ENCODE measurements at regions not wholly inside any gene's neighbourhood (a gene's known extent, or its start where the extent isn't known, plus 50 kb on each side); places are given as distances from the start of the nearest gene placed in this dataset.

DNA sequence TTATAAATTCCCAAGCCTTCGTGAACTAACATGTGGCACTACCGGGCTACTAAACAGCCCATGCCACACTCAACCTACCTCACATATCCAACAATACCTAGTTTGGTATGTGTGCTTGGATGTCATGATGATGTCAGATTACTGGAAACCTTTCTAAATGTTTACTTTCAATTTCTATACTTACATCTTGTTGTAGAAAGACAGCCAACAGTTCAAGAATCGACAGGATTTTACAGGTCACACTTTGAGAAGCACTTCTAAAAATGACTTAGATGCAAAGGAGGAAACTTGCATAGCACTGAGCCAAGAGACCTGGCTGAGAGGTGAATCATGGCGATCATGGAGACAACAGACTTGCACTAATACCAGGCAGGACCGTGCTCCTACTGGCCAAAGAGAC lies 209.9 kb downstream of the COL4A1 start:
- H3K4me3 ChIP-seq (ENCODE audit: low read length in 3 of 3) = no peak overlapping the region
- H3K9me3 ChIP-seq (ENCODE audit: control insufficient read depth in 3 of 3, low read length in 3 of 3) = peaks cover 0 to 2% (median 0%) of the 10 kb centered on the region in 3 donors
- no peak overlapping the region for H3K27ac ChIP-seq (ENCODE audit: low read depth, low read length)
- no peaks in the 10 kb centered on the region for H3K36me3 ChIP-seq (ENCODE audit: control insufficient read depth in 3 of 3, insufficient read depth in 3 of 3, low read length in 3 of 3)
- no peak overlapping the region for H3K9ac ChIP-seq (ENCODE audit: low read depth in 1 of 3, low read length in 3 of 3)
- H3K4me1 ChIP-seq (ENCODE audit: control insufficient read depth in 3 of 3, insufficient read depth in 3 of 3, low read length in 3 of 3) = peaks cover 11 to 20% (median 12%) of the 10 kb centered on the region in 3 donors
- no peaks in the 10 kb centered on the region for H3K27me3 ChIP-seq (ENCODE audit: control insufficient read depth in 3 of 3, insufficient read depth in 3 of 3, low read length in 3 of 3)

DNA sequence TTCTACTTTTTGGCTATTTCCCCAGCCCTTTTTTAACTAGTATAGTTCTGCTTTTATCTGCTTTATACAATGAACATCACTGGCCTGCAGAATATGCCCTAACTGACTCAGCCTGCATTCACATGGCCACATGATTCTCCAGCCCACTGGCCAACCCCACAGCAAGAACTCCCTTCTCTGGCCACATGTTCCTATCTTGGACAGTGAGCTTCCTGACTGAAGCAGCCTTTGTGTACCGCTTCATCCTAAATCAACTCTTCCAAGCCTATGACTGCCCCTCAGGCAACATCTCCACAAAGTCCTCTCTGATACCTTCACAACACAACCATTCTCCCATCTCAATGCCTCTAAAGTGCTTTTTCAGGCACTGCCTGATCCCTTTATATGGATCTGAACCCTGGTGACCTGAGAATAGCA lies 214.1 kb downstream of the COL4A1 start:
- Histone ChIP-seq H3K36me3 (ENCODE audit: control insufficient read depth in 3 of 3, insufficient read depth in 3 of 3, low read length in 3 of 3) (no peaks in the 10 kb centered on the region), H3K9me3 (ENCODE audit: control insufficient read depth in 3 of 3, low read length in 3 of 3) (no peaks in the 10 kb centered on the region), H3K27me3 (ENCODE audit: control insufficient read depth in 3 of 3, insufficient read depth in 3 of 3, low read length in 3 of 3) (no peaks in the 10 kb centered on the region), H3K4me3 (ENCODE audit: low read length in 3 of 3) (no peak overlapping the region), H3K27ac (ENCODE audit: low read depth, low read length) (no peak overlapping the region), H3K9ac (ENCODE audit: low read depth in 1 of 3, low read length in 3 of 3) (no peak overlapping the region), H3K4me1 (ENCODE audit: control insufficient read depth in 3 of 3, insufficient read depth in 3 of 3, low read length in 3 of 3) (peaks cover 11 to 20% (median 12%) of the 10 kb centered on the region in 3 donors)

DNA sequence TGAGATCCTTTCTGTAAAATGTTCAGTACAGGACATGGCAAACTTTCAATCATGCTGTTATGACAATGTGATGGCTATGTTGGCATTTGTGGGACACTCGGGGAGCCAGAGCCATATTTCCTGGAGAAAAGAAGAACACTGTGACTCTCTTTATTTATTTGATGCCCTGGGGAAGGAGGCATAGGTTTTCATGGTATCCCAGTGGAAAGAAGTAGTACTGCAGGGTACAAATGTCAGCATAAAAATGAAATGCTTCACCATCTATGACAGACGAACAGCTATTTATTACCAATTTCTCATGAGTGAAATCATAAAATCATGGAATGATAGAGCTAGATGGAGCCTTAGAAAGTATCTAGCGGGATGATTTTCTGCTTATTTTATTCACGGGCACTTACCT lies 217.1 kb downstream of the COL4A1 start:
- Histone ChIP-seq H3K36me3 (ENCODE audit: control insufficient read depth in 3 of 3, insufficient read depth in 3 of 3, low read length in 3 of 3) (no peaks in the 10 kb centered on the region), H3K9me3 (ENCODE audit: control insufficient read depth in 3 of 3, low read length in 3 of 3) (no peaks in the 10 kb centered on the region), H3K9ac (ENCODE audit: low read depth in 1 of 3, low read length in 3 of 3) (no peak overlapping the region), H3K4me1 (ENCODE audit: control insufficient read depth in 3 of 3, insufficient read depth in 3 of 3, low read length in 3 of 3) (peaks cover 7 to 12% (median 9%) of the 10 kb centered on the region in 3 donors), H3K27ac (ENCODE audit: low read depth, low read length) (no peak overlapping the region), H3K4me3 (ENCODE audit: low read length in 3 of 3) (no peak overlapping the region), H3K27me3 (ENCODE audit: control insufficient read depth in 3 of 3, insufficient read depth in 3 of 3, low read length in 3 of 3) (no peaks in the 10 kb centered on the region)

DNA sequence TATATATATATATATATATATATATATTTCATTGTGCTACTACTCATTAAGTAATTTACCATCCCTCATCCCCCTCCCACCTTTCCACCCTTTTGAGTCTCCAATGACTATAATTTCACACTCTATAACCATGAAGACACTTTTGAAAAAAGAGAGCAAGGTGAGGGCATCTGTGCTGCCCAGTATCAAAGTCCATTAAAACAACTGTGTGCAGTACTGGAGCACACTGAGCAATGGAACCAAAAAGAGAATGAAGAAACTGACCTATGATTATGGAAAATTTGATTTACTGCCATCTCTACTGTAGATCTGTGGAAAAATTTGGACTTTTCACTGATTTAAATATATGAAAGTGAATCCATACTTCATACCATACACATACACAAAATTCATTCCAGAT lies 217.9 kb downstream of the COL4A1 start:
- H3K9me3 ChIP-seq (ENCODE audit: control insufficient read depth in 3 of 3, low read length in 3 of 3) = no peaks in the 10 kb centered on the region
- H3K27ac ChIP-seq (ENCODE audit: low read depth, low read length) = no peak overlapping the region
- no peak overlapping the region for H3K9ac ChIP-seq (ENCODE audit: low read depth in 1 of 3, low read length in 3 of 3)
- no peaks in the 10 kb centered on the region for H3K27me3 ChIP-seq (ENCODE audit: control insufficient read depth in 3 of 3, insufficient read depth in 3 of 3, low read length in 3 of 3)
- H3K4me1 ChIP-seq (ENCODE audit: control insufficient read depth in 3 of 3, insufficient read depth in 3 of 3, low read length in 3 of 3) = peaks cover 1 to 5% (median 1%) of the 10 kb centered on the region in 3 donors
- H3K36me3 ChIP-seq (ENCODE audit: control insufficient read depth in 3 of 3, insufficient read depth in 3 of 3, low read length in 3 of 3) = no peaks in the 10 kb centered on the region
- H3K4me3 ChIP-seq (ENCODE audit: low read length in 3 of 3) = no peak overlapping the region

DNA sequence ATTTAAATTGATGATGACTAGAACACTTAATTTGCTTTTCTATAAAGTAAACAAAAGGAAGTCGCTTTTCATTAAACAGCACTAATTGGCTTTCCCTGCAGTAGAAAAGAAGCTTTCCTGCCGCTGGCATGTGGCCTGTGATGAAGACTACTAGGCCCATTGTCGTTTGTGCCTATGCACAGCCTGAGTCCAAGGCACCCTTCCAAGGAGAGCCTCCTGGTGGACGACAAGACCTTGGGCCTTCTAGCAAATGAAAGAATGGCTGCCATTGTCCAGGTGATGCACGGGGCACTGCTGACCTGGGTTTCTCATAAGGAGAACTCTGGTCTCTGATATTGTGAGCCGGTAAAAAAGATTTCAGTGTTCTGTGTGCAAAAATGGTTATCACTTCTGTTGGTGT lies 233.0 kb downstream of the COL4A1 start:
- Histone ChIP-seq H3K9me3 (ENCODE audit: control insufficient read depth in 3 of 3, low read length in 3 of 3) (no peaks in the 10 kb centered on the region), H3K9ac (ENCODE audit: low read depth in 1 of 3, low read length in 3 of 3) (no peak overlapping the region)

DNA sequence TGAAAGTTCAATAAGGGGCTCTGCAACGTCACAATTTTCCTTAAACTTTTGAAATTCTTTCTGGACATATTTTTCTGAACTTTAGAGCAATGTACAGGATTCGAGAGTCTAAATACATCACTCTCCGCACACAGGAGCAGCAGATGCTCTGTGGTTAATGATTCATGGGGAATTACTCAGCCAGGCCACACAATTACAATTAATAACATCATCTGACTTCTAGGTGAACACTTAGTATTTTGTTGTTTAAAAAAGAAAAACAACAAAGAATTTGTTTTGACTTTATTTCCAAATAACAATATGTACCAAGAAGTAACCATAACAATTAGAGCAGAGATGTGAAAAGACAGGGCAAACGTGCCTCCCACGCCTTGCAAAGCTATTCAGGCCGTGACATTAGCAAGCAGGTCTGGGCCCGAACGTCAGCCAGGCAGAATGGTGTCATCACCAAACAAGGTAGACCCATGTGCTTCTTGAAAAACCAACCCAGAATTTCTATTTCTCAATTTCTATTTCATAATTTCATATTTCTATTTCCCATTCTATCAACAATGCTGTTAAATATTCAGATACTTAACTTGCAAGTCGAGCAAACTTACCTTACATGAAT lies 236.3 kb downstream of the COL4A1 start:
- Histone ChIP-seq H3K27me3 (ENCODE audit: control insufficient read depth in 3 of 3, insufficient read depth in 3 of 3, low read length in 3 of 3) (peaks cover 0 to 10% (median 0%) of the 10 kb centered on the region in 3 donors), H3K4me1 (ENCODE audit: control insufficient read depth in 3 of 3, insufficient read depth in 3 of 3, low read length in 3 of 3) (no peaks in the 10 kb centered on the region), H3K36me3 (ENCODE audit: control insufficient read depth in 3 of 3, insufficient read depth in 3 of 3, low read length in 3 of 3) (no peaks in the 10 kb centered on the region), H3K9me3 (ENCODE audit: control insufficient read depth in 3 of 3, low read length in 3 of 3) (no peaks in the 10 kb centered on the region), H3K4me3 (ENCODE audit: low read length in 3 of 3) (no peak overlapping the region), H3K27ac (ENCODE audit: low read depth, low read length) (no peak overlapping the region), H3K9ac (ENCODE audit: low read depth in 1 of 3, low read length in 3 of 3) (no peak overlapping the region)

More for the DNA sequence above, 233.0 kb downstream of the COL4A1 start:
- Histone ChIP-seq H3K4me3 (ENCODE audit: low read length in 3 of 3) (no peak overlapping the region), H3K27ac (ENCODE audit: low read depth, low read length) (no peak overlapping the region), H3K36me3 (ENCODE audit: control insufficient read depth in 3 of 3, insufficient read depth in 3 of 3, low read length in 3 of 3) (no peaks in the 10 kb centered on the region), H3K27me3 (ENCODE audit: control insufficient read depth in 3 of 3, insufficient read depth in 3 of 3, low read length in 3 of 3) (peaks cover 0 to 10% (median 0%) of the 10 kb centered on the region in 3 donors), H3K4me1 (ENCODE audit: control insufficient read depth in 3 of 3, insufficient read depth in 3 of 3, low read length in 3 of 3) (no peaks in the 10 kb centered on the region)

DNA sequence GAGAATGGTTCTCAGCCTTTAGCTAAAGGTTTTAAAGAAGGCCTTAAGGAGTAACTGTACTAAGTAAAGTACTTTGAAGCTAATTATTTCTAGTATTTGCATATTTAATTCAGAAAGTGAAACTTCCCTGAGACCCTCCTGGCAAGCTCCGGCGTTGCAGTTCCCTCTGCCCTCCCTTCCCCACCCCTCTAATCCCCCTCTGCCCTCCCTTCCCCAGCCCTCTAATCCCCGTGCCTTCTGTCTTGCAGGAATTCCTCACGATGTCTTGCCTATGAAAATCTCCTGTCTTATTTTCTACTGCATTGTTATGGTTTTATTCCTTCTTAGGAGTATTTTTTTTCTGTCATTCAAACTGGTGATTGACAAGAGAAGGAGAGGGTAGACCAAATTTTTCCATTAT lies 236.9 kb downstream of the COL4A1 start:
- Histone ChIP-seq H3K9ac (ENCODE audit: low read depth in 1 of 3, low read length in 3 of 3) (no peak overlapping the region), H3K27ac (ENCODE audit: low read depth, low read length) (no peak overlapping the region), H3K9me3 (ENCODE audit: control insufficient read depth in 3 of 3, low read length in 3 of 3) (no peaks in the 10 kb centered on the region)

DNA sequence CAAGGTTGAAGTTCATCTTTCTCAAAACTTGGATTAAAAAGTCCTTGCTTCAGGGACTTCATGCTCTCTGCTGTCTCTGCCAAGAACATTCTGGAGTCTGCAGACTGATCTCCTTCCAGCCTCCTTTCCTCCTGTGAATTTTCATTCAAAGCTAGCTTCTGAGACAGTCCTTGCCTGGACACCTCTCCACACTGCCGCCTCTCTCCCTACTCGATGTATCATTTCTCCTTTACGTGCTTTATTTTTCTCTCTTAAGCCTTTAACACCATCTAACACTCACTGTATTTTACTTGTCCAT lies 238.8 kb downstream of the COL4A1 start:
- no peaks in the 10 kb centered on the region for H3K9me3 ChIP-seq (ENCODE audit: control insufficient read depth in 3 of 3, low read length in 3 of 3)
- peaks cover 0 to 8% (median 6%) of the 10 kb centered on the region in 3 donors for H3K4me1 ChIP-seq (ENCODE audit: control insufficient read depth in 3 of 3, insufficient read depth in 3 of 3, low read length in 3 of 3)
- no peak overlapping the region for H3K9ac ChIP-seq (ENCODE audit: low read depth in 1 of 3, low read length in 3 of 3)
- H3K4me3 ChIP-seq (ENCODE audit: low read length in 3 of 3) = no peak overlapping the region
- no peak overlapping the region for H3K27ac ChIP-seq (ENCODE audit: low read depth, low read length)
- H3K27me3 ChIP-seq (ENCODE audit: control insufficient read depth in 3 of 3, insufficient read depth in 3 of 3, low read length in 3 of 3) = peaks cover 0 to 10% (median 0%) of the 10 kb centered on the region in 3 donors
- H3K36me3 ChIP-seq (ENCODE audit: control insufficient read depth in 3 of 3, insufficient read depth in 3 of 3, low read length in 3 of 3) = no peaks in the 10 kb centered on the region

More for the DNA sequence above, 236.9 kb downstream of the COL4A1 start:
- Histone ChIP-seq H3K4me3 (ENCODE audit: low read length in 3 of 3) (no peak overlapping the region), H3K27me3 (ENCODE audit: control insufficient read depth in 3 of 3, insufficient read depth in 3 of 3, low read length in 3 of 3) (peaks cover 0 to 10% (median 0%) of the 10 kb centered on the region in 3 donors), H3K36me3 (ENCODE audit: control insufficient read depth in 3 of 3, insufficient read depth in 3 of 3, low read length in 3 of 3) (no peaks in the 10 kb centered on the region), H3K4me1 (ENCODE audit: control insufficient read depth in 3 of 3, insufficient read depth in 3 of 3, low read length in 3 of 3) (no peaks in the 10 kb centered on the region)

DNA sequence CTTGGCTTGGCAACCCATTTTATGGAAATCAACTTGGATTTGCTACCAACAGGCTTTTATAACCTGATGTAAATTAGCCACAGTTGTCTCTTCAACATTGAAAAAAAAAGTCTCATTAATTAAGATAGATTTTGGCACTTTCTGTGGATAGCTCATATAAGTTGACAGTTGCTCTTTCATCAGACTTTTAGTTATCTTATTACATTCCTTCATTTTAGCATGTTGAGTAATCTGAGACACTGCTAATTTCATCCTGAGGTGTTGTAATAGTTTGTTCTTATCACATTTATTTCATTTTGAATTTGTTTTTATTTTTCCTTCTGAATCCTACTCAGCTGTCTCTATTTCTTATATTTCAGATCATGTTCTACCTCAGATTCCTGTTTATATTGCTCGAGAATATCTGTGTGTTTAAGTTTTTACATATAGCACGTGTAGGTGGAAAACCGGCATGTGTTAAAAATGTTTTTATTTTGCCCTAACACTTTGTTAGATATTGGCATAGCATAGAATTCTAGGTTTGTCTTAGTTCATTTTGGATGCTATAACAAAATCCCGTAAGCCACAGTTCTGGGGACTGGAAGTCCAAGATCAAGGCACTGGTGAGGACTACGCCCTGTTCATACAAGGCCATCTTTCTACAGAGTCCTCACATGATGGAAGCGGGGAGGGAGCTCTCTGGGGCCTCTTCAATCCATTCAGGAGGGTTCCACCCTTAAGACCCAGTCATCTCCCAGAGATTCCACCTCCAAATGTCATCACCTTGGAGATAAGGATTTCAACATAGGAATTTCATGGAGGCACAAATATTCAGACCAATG lies 239.4 kb downstream of the COL4A1 start:
- Histone ChIP-seq H3K27ac (ENCODE audit: low read depth, low read length) (no peak overlapping the region), H3K9me3 (ENCODE audit: control insufficient read depth in 3 of 3, low read length in 3 of 3) (no peaks in the 10 kb centered on the region), H3K9ac (ENCODE audit: low read depth in 1 of 3, low read length in 3 of 3) (no peak overlapping the region), H3K27me3 (ENCODE audit: control insufficient read depth in 3 of 3, insufficient read depth in 3 of 3, low read length in 3 of 3) (peaks cover 0 to 7% (median 0%) of the 10 kb centered on the region in 3 donors), H3K4me1 (ENCODE audit: control insufficient read depth in 3 of 3, insufficient read depth in 3 of 3, low read length in 3 of 3) (peaks cover 0 to 13% (median 8%) of the 10 kb centered on the region in 3 donors), H3K36me3 (ENCODE audit: control insufficient read depth in 3 of 3, insufficient read depth in 3 of 3, low read length in 3 of 3) (no peaks in the 10 kb centered on the region), H3K4me3 (ENCODE audit: low read length in 3 of 3) (no peak overlapping the region)

DNA sequence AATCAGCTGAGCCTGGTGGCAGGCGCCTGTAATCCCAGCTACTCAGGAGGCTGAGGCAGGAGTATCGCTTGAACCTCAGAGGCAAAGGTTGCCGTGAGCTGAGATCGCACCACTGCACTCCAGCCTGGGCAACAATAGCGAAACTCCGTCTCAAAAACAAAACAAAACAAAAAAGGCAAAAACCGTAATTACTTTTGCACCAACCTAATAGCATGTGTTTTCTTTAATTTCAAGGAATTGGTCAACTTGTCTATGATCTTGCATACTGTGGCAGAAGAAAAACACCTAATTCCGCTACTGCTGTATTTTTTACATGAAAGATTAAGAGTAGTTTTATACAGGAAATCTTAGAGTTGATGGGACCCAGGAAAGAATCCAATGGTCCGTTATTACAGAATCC lies 241.2 kb downstream of the COL4A1 start:
- no peak overlapping the region for H3K27ac ChIP-seq (ENCODE audit: low read depth, low read length)
- H3K9ac ChIP-seq (ENCODE audit: low read depth in 1 of 3, low read length in 3 of 3) = no peak overlapping the region
- H3K36me3 ChIP-seq (ENCODE audit: control insufficient read depth in 3 of 3, insufficient read depth in 3 of 3, low read length in 3 of 3) = no peaks in the 10 kb centered on the region
- peaks cover 0 to 21% (median 13%) of the 10 kb centered on the region in 3 donors for H3K4me1 ChIP-seq (ENCODE audit: control insufficient read depth in 3 of 3, insufficient read depth in 3 of 3, low read length in 3 of 3)
- no peaks in the 10 kb centered on the region for H3K9me3 ChIP-seq (ENCODE audit: control insufficient read depth in 3 of 3, low read length in 3 of 3)
- no peak overlapping the region for H3K4me3 ChIP-seq (ENCODE audit: low read length in 3 of 3)
- no peaks in the 10 kb centered on the region for H3K27me3 ChIP-seq (ENCODE audit: control insufficient read depth in 3 of 3, insufficient read depth in 3 of 3, low read length in 3 of 3)

Measured in skeletal muscle tissue (tissue), 3 donors.